K562 (cell line): ENCODE measurements at regions not wholly inside any gene's neighbourhood (a gene's known extent, or its start where the extent isn't known, plus 50 kb on each side); places are given as distances from the start of the nearest gene placed in this dataset.

Experiments
- ATAC-seq: fragments of 200-7000 bp; cut with Tn5 transposase; 3 replicates; pipeline ENCODE4 v1.9.1; 2020; ENCODE audit warnings: moderate library complexity
- BruUV-seq: library from RNA; stranded (reverse); fragments of 400-500 nt; replicated peaks from 2 replicates; lab custom pipeline; 2021; lab: Mats Ljungman, UMichigan
- CTCF ChIA-PET: fragments of 300-600 bp; formaldehyde crosslinking; extraction: SDS; loops from one replicate; lab custom pipeline; 2021; ENCODE audit warnings: low intra/inter-chr PET ratio; lab: Yijun Ruan, JAX
- POLR2A ChIA-PET: fragments of 300-600, 350-650 bp; sonication (Branson Sonifier 250); formaldehyde crosslinking; extraction: SDS; loops from one replicate; lab custom pipeline; 2021; ENCODE audit warnings: antibody characterized with exemption, inconsistent platforms; lab: Yijun Ruan, JAX
- DNase-seq, 4 experiments: peaks; one replicate each; pipeline versions ENCODE4 v3.0.0 to v3.0.0-alpha.2; 2011 to 2018; ENCODE audit warnings: low spot score in 3 of 4, mixed read lengths in 3 of 4; ENCODE audit errors: extremely low read depth in 1 of 4
- FAIRE-seq: peaks from 2 replicates; lab custom pipeline; 2011; peaks lifted over from hg19 to GRCh38; lab: Jason Lieb, UNC
- H2AFZ ChIP-seq: 2 replicates; pipeline ENCODE4 v1.6.0; 2011; ENCODE audit warnings: low read depth, low read length, control low read depth, inconsistent platforms
- H3K27ac ChIP-seq: fragments of 200-600 bp; 3 replicates; pipeline ENCODE4 v1.8.0; 2011; ENCODE audit warnings: low read depth, mild to moderate bottlenecking, control low read depth, inconsistent platforms, low read length, moderate library complexity, mixed read lengths; ENCODE audit errors: extremely low read depth
- H3K27me3 ChIP-seq, 2 experiments: fragments of 300-600 bp in 1 of 2; 2 replicates in 1 of 2; 3 replicates in 1 of 2; pipeline versions ENCODE4 v1.6.0 to v1.8.0; 2011; ENCODE audit warnings: inconsistent platforms in 2 of 2, low read length in 2 of 2, mild to moderate bottlenecking in 1 of 2, mixed read lengths in 1 of 2, moderate library complexity in 1 of 2; ENCODE audit not compliant: control insufficient read depth in 2 of 2, insufficient read depth in 2 of 2
- H3K36me3 ChIP-seq: fragments of 300-600 bp; 3 replicates; pipeline ENCODE4 v1.8.0; 2011; ENCODE audit warnings: mild to moderate bottlenecking, low read length, inconsistent platforms; ENCODE audit not compliant: control insufficient read depth, insufficient read depth
- H3K4me1 ChIP-seq, 2 experiments: fragments of 200-600 bp in 1 of 2; replicated peaks in 1 of 2; 2 replicates in 1 of 2; 3 replicates in 1 of 2; pipeline versions ENCODE4 v1.5.1 to v1.8.0; 2011; ENCODE audit warnings: inconsistent platforms in 2 of 2, low read length in 2 of 2, mild to moderate bottlenecking in 1 of 2, mixed read lengths in 1 of 2, moderate library complexity in 1 of 2; ENCODE audit not compliant: control insufficient read depth in 2 of 2, insufficient read depth in 2 of 2
- H3K4me2 ChIP-seq: 2 replicates; pipeline ENCODE4 v1.6.1; 2011; ENCODE audit warnings: low read length, control low read depth, inconsistent platforms, mixed read lengths; ENCODE audit not compliant: insufficient read depth
- H3K4me3 ChIP-seq: fragments of 200-600 bp; sonication (generic), shearing (Covaris generic); 2 replicates; pipeline ENCODE4 v1.5.1; 2016; ENCODE audit warnings: control low read depth, inconsistent platforms
- H3K79me2 ChIP-seq: fragments of 200-600 bp; 3 replicates; pipeline ENCODE4 v1.8.0; 2011; ENCODE audit warnings: low read length, inconsistent platforms; ENCODE audit not compliant: control insufficient read depth, insufficient read depth
- H3K9ac ChIP-seq, 2 experiments: 2 replicates each; pipeline versions ENCODE4 v1.6.0 to v1.6.1; 2011; ENCODE audit warnings: low read depth in 2 of 2, low read length in 2 of 2, control low read depth in 1 of 2, inconsistent platforms in 1 of 2, mild to moderate bottlenecking in 1 of 2, mixed read lengths in 1 of 2; ENCODE audit not compliant: insufficient read depth in 1 of 2
- H3K9me1 ChIP-seq: one replicate; pipeline ENCODE4 v1.6.0; 2011; ENCODE audit warnings: inconsistent platforms, mild to moderate bottlenecking, low read length, moderate library complexity; ENCODE audit not compliant: control insufficient read depth, insufficient read depth
- H3K9me3 ChIP-seq: replicated peaks from 2 replicates; pipeline ENCODE4 v1.5.1; 2011; ENCODE audit warnings: low read depth, low read length, inconsistent platforms; ENCODE audit not compliant: control insufficient read depth, insufficient read depth
- H4K20me1 ChIP-seq: replicated peaks from 2 replicates; pipeline ENCODE4 v1.6.1; 2011; ENCODE audit warnings: low read length, inconsistent platforms, mixed read lengths; ENCODE audit not compliant: control insufficient read depth, insufficient read depth
- ASH1L ChIP-seq: fragments of 450-650 bp; IDR thresholded peaks from 2 replicates; pipeline ENCODE4 v1.6.1; 2018; ENCODE audit warnings: borderline replicate concordance, mild to moderate bottlenecking, low read depth; ENCODE audit not compliant: partially characterized antibody
- C11orf30 ChIP-seq: fragments of 450-650 bp; IDR thresholded peaks from 2 replicates; pipeline ENCODE4 v1.6.1; 2016; ENCODE audit warnings: low read depth, mild to moderate bottlenecking
- CBX1 ChIP-seq: sonication (generic); IDR thresholded peaks from 2 replicates; pipeline ENCODE4 v1.6.1; 2016; ENCODE audit warnings: antibody characterized with exemption, low read depth, mild to moderate bottlenecking
- CTBP1 ChIP-seq: fragments of 450-650 bp; IDR thresholded peaks from 2 replicates; pipeline ENCODE4 v1.6.1; 2016; ENCODE audit warnings: borderline replicate concordance
- ELF4 ChIP-seq: fragments of 450-650 bp; formaldehyde crosslinking; IDR thresholded peaks from 2 replicates; pipeline ENCODE4 v1.4.0; 2022; ENCODE audit warnings: missing genetic modification characterization
- ETV5 ChIP-seq: sonication (generic); formaldehyde crosslinking; IDR thresholded peaks from 2 replicates; pipeline ENCODE4 v1.4.0; 2020; ENCODE audit warnings: low read depth, mild to moderate bottlenecking, missing genetic modification reagents
- HNRNPK ChIP-seq: fragments of 200-400 bp; formaldehyde crosslinking; IDR thresholded peaks from one replicate; pipeline ENCODE4 v1.6.1; 2018; ENCODE audit warnings: mild to moderate bottlenecking, low read depth, low read length; ENCODE audit not compliant: poor library complexity, severe bottlenecking
- MAFF ChIP-seq: IDR thresholded peaks from 2 replicates; pipeline ENCODE4 v1.6.1; 2012; ENCODE audit warnings: low read length, improper control_type of control experiment
- MAFG ChIP-seq: fragments of 450-650 bp; conservative IDR thresholded peaks from 2 replicates; pipeline ENCODE4 v1.6.1; 2016; ENCODE audit warnings: missing genetic modification characterization, missing compliant biosample characterization
- MAFK ChIP-seq: IDR thresholded peaks from 2 replicates; pipeline ENCODE4 v1.6.1; 2011; ENCODE audit warnings: low read length, improper control_type of control experiment
- MAZ ChIP-seq, 2 experiments: fragments of 450-650 bp in 1 of 2; sonication (generic) in 1 of 2; formaldehyde crosslinking; IDR thresholded peaks in 1 of 2; conservative IDR thresholded peaks in 1 of 2; 2 replicates each; pipeline versions ENCODE4 v1.4.0 to v1.5.0; 2020; ENCODE audit warnings: mild to moderate bottlenecking in 1 of 2, missing genetic modification reagents in 1 of 2
- RBM25 ChIP-seq: fragments of 200-400 bp; formaldehyde crosslinking; IDR thresholded peaks from 2 replicates; pipeline ENCODE4 v1.6.1; 2018; ENCODE audit warnings: low read length, low read depth, moderate library complexity; ENCODE audit not compliant: severe bottlenecking
- SMAD1 ChIP-seq: fragments of 150-350 bp; IDR thresholded peaks from 2 replicates; pipeline ENCODE4 v1.6.1; 2014; ENCODE audit warnings: low read length, low read depth; ENCODE audit not compliant: partially characterized antibody
- ZFPM2 ChIP-seq: fragments of 250-450 bp; sonication (Bioruptor Pico); IDR thresholded peaks from 2 replicates; pipeline ENCODE4 v1.5.1; 2022; ENCODE audit warnings: mild to moderate bottlenecking
- ZKSCAN8 ChIP-seq: fragments of 200-800 bp; sonication (Bioruptor generic); IDR thresholded peaks from 2 replicates; pipeline ENCODE4 v1.6.1; 2016; ENCODE audit warnings: missing genetic modification characterization, missing compliant biosample characterization
- ZNF316 ChIP-seq: fragments of 450-650 bp; IDR thresholded peaks from 2 replicates; pipeline ENCODE4 v1.6.1; 2016
- ZNF586 ChIP-seq: fragments of 450-650 bp; formaldehyde crosslinking; conservative IDR thresholded peaks from 2 replicates; pipeline ENCODE4 v1.4.0; 2020; ENCODE audit warnings: mild to moderate bottlenecking, moderate library complexity
- WGBS: fragments of 100-300 bp; shearing (Covaris generic); methylation state at CpG from one replicate; pipeline ENCODE4 v1.1.6; 2016; ENCODE audit warnings: low coverage, mixed read lengths; ENCODE audit not compliant: insufficient coverage; ENCODE audit errors: missing lambda C conversion rate; 5-methylcytosine and 5-hydroxymethylcytosine counted together
- in situ Hi-C: fragments of 300-500 bp; cut with MboI; formaldehyde crosslinking; loops from 4 replicates; pipeline ENCODE4 v1.15.0; 2018; ENCODE audit warnings: inconsistent platforms, mixed read lengths
- intact Hi-C: fragments of 100-400 bp; cut with micrococcal nuclease; formaldehyde crosslinking; loops from 2 replicates; pipeline ENCODE4 v1.14.2; 2022
- TF ChIP-seq, protein P1 (sequence below): fragments of 250-450 bp; sonication (Bioruptor Pico); IDR thresholded peaks from 2 replicates; pipeline ENCODE4 v1.5.0; 2022; ENCODE audit warnings: mild to moderate bottlenecking
- TF ChIP-seq, protein P2 (sequence below): sonication (generic); formaldehyde crosslinking; IDR thresholded peaks from 2 replicates; pipeline ENCODE4 v1.8.1; 2022; ENCODE audit warnings: missing genetic modification reagents
- TF ChIP-seq, protein P3 (sequence below): fragments of 250-450 bp; sonication (Bioruptor Pico); IDR thresholded peaks from 2 replicates; pipeline ENCODE4 v1.8.0; 2021; ENCODE audit warnings: borderline replicate concordance, mild to moderate bottlenecking, moderate library complexity; ENCODE audit not compliant: poor library complexity, severe bottlenecking
- TF ChIP-seq, protein P4 (sequence below): IDR thresholded peaks from 2 replicates; pipeline ENCODE4 v1.6.1; 2011; ENCODE audit not compliant: insufficient read length; ENCODE audit errors: extremely low read depth

- Histone ChIP-seq H2AFZ (no peak overlapping the region), H3K79me2 (no peaks in the 10 kb centered on the region), H3K4me2 (no peak overlapping the region), H3K9ac (no peak overlapping the region), H3K4me3 (no peak overlapping the region), H3K9me1 (no peaks in the 10 kb centered on the region), H3K9me3 (no peaks in the 10 kb centered on the region), H3K27me3 (no peaks in the 10 kb centered on the region), H3K4me1 (no peaks in the 10 kb centered on the region), H4K20me1 (no peaks in the 10 kb centered on the region), H3K27ac (no peak overlapping the region), H3K36me3 (no peaks in the 10 kb centered on the region)
- in situ Hi-C loops, result no loop called here
- ATAC-seq (no peak), FAIRE-seq (no peak), DNase-seq (no peak)
- WGBS, result 0% methylated on average over 1 of the region's 1 CpG
- BruUV-seq, result no TSS peak
- CTCF ChIA-PET, result no interaction called here
- POLR2A ChIA-PET, result no interaction called here
- intact Hi-C loops, result no loop called here
- TF ChIP-seq, protein P1, sequence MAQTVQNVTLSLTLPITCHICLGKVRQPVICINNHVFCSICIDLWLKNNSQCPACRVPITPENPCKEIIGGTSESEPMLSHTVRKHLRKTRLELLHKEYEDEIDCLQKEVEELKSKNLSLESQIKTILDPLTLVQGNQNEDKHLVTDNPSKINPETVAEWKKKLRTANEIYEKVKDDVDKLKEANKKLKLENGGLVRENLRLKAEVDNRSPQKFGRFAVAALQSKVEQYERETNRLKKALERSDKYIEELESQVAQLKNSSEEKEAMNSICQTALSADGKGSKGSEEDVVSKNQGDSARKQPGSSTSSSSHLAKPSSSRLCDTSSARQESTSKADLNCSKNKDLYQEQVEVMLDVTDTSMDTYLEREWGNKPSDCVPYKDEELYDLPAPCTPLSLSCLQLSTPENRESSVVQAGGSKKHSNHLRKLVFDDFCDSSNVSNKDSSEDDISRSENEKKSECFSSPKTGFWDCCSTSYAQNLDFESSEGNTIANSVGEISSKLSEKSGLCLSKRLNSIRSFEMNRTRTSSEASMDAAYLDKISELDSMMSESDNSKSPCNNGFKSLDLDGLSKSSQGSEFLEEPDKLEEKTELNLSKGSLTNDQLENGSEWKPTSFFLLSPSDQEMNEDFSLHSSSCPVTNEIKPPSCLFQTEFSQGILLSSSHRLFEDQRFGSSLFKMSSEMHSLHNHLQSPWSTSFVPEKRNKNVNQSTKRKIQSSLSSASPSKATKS (CRISPR knock-in tag), result no peak
- peak; percentile 34; the same call in 1 of the 2 replicates for TF ChIP-seq MAFG (tag)
- no peak for TF ChIP-seq CTBP1
- no peak for TF ChIP-seq SMAD1
- no peak for TF ChIP-seq ZKSCAN8 (CRISPR knock-in tag)
- TF ChIP-seq ASH1L, result no peak
- no peak for TF ChIP-seq ZNF586 (CRISPR knock-in tag)
- TF ChIP-seq HNRNPK, result no peak
- peak; percentile 27; the same call in 1 of the 2 replicates for TF ChIP-seq C11orf30
- peak; percentile 38; the same call in 1 of the 2 replicates for TF ChIP-seq MAFK
- peak; percentile 61; the same call in 1 of the 2 replicates for TF ChIP-seq ZNF316
- TF ChIP-seq ETV5 (CRISPR knock-in tag), result no peak
- TF ChIP-seq, protein P2, sequence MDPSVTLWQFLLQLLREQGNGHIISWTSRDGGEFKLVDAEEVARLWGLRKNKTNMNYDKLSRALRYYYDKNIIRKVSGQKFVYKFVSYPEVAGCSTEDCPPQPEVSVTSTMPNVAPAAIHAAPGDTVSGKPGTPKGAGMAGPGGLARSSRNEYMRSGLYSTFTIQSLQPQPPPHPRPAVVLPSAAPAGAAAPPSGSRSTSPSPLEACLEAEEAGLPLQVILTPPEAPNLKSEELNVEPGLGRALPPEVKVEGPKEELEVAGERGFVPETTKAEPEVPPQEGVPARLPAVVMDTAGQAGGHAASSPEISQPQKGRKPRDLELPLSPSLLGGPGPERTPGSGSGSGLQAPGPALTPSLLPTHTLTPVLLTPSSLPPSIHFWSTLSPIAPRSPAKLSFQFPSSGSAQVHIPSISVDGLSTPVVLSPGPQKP (CRISPR knock-in tag), result no peak
- no peak for TF ChIP-seq RBM25
- TF ChIP-seq, protein P3, sequence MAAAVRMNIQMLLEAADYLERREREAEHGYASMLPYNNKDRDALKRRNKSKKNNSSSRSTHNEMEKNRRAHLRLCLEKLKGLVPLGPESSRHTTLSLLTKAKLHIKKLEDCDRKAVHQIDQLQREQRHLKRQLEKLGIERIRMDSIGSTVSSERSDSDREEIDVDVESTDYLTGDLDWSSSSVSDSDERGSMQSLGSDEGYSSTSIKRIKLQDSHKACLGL (CRISPR knock-in tag), result no peak
- TF ChIP-seq, protein P4, sequence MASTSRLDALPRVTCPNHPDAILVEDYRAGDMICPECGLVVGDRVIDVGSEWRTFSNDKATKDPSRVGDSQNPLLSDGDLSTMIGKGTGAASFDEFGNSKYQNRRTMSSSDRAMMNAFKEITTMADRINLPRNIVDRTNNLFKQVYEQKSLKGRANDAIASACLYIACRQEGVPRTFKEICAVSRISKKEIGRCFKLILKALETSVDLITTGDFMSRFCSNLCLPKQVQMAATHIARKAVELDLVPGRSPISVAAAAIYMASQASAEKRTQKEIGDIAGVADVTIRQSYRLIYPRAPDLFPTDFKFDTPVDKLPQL, result no peak
- no peak for TF ChIP-seq MAZ (CRISPR knock-in tag; conservative IDR thresholded peaks at IDR 0.05 in 1 of 2, IDR thresholded peaks at IDR 0.05 in 1 of 2)
- TF ChIP-seq CBX1, result no peak
- TF ChIP-seq ZFPM2 (CRISPR knock-in tag), result no peak
- no peak for TF ChIP-seq ELF4 (CRISPR knock-in tag)
- peak; percentile 22; the same call in 1 of the 2 replicates for TF ChIP-seq MAFF
These were observed 1067.2 kb downstream of the TMTC2 start for GRCh38 chr12:83753904-83754303.
